ENCODE measurements at regions not wholly inside any gene's neighbourhood (a gene's known extent, or its start where the extent isn't known, plus 50 kb on each side); places are given as distances from the start of the nearest gene placed in this dataset.

DNA sequence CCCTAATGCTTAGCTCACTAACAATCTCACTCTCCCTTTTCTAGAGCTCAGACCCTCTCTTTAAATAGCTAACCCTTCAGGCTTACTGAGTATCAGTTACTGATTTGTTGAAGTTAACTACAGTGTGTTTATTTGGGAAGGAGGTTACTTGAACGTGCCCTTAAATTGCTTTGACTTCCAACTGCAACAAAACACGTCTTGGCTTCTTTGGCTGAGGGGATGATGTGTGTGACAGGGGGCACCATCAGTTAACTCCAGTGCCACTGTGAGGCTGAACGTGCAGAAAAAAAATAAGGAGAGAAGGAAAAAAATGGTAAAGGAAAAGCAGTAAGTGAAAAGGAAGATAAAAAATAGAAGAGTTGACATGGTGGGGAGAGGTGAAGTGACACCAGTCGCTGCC, 75.1 kb upstream of the NRIP1 start:
- H3K4me3 Mint-ChIP-seq = no peak overlapping the region
- no peak overlapping the region for H3K27ac Mint-ChIP-seq
- peaks cover 4% of the 10 kb centered on the region for H3K27me3 Mint-ChIP-seq (ENCODE audit: low read depth)
- no peaks in the 10 kb centered on the region for H3K9me3 Mint-ChIP-seq
- H3K4me1 Mint-ChIP-seq (ENCODE audit: low read depth) = no peaks in the 10 kb centered on the region
- no peaks in the 10 kb centered on the region for H3K36me3 Mint-ChIP-seq (ENCODE audit: low read depth)

GRCh38 chr21:15140321-15141019, 75.7 kb upstream of the NRIP1 start:
- Mint-ChIP-seq H3K4me3 (no peak overlapping the region), H3K27me3 (ENCODE audit: low read depth) (peaks cover 4% of the 10 kb centered on the region), H3K4me1 (ENCODE audit: low read depth) (no peaks in the 10 kb centered on the region), H3K36me3 (ENCODE audit: low read depth) (no peaks in the 10 kb centered on the region), H3K27ac (no peak overlapping the region), H3K9me3 (no peaks in the 10 kb centered on the region)

DNA sequence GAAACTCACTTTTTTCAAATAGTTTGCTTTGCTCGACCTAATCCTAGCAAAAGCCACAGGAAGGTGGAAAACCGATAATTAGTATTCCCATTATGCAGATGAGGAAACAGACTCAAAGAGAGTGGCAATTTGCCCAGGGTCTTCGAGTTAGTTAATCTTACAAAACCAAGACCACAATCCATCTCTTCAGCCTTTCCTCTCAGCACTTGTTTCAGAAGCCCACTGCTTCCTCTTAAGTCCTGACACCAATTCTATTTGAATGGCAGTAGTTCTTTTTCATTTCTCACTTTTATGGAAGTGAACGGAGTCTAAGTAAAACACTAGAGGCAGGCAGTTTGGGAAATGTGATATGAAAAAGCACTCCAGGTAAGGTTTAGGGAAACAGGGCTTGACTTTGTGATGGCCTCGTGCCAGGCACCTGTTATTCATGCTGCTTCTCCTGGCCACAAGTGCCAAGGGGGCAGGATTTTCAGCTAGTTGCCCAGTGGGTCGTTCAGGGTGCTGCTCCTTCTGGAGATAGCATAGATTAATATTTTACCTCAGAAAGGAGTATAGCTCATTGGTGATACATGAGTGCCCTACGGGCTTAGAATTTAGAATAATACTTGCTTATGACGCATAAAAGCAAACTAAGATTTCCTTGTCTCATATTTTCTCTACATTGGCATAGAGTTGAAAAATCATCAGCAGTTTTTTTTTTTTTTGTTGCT, 76.6 kb upstream of the NRIP1 start:
- peaks cover 4% of the 10 kb centered on the region for H3K27me3 Mint-ChIP-seq (ENCODE audit: low read depth)
- no peak overlapping the region for H3K27ac Mint-ChIP-seq
- no peaks in the 10 kb centered on the region for H3K4me1 Mint-ChIP-seq (ENCODE audit: low read depth)
- H3K9me3 Mint-ChIP-seq = no peaks in the 10 kb centered on the region
- no peaks in the 10 kb centered on the region for H3K36me3 Mint-ChIP-seq (ENCODE audit: low read depth)
- no peak overlapping the region for H3K4me3 Mint-ChIP-seq

GRCh38 chr21:15144026-15144425, 79.2 kb upstream of the NRIP1 start:
- no peak overlapping the region for H3K4me3 Mint-ChIP-seq
- no peaks in the 10 kb centered on the region for H3K36me3 Mint-ChIP-seq (ENCODE audit: low read depth)
- peaks cover 2% of the 10 kb centered on the region for H3K27me3 Mint-ChIP-seq (ENCODE audit: low read depth)
- H3K9me3 Mint-ChIP-seq = no peaks in the 10 kb centered on the region
- no peak overlapping the region for H3K27ac Mint-ChIP-seq
- no peaks in the 10 kb centered on the region for H3K4me1 Mint-ChIP-seq (ENCODE audit: low read depth)

- Mint-ChIP-seq H3K36me3 (ENCODE audit: low read depth) (no peaks in the 10 kb centered on the region), H3K27me3 (ENCODE audit: low read depth) (no peaks in the 10 kb centered on the region), H3K4me3 (no peak overlapping the region), H3K27ac (no peak overlapping the region), H3K9me3 (no peaks in the 10 kb centered on the region), H3K4me1 (ENCODE audit: low read depth) (no peaks in the 10 kb centered on the region)
Measured at GRCh38 chr21:15148437-15148836, 83.6 kb upstream of the NRIP1 start.

DNA sequence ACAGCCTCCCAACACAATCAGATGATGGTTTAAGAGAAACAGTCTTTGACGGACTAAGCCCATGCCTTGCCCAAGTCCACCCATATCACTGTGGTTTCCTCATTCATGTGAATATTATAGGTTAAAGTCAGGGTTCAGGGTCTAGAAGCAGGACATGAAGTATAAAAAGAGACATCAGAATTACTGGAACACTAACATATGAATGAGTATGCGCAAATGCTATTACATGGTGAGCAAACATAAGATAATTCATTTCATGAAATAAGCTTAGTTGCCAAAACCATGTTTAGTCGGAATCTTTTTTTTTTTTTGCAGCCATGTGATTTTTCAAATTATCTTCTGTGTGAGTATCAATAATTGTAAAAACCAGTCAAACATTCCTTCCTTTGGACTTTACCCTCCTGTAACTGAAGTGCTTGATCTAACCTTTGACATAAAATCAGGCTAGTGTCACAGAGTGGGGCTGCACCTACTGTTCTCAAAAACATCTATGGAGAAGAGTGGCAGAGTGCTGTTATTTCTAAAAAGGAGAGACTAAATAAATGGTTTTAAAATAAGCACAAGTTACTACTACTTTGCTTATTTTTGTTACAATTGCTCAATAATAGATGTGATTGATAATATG, 84.9 kb upstream of the NRIP1 start:
- H3K27ac Mint-ChIP-seq = no peak overlapping the region
- no peaks in the 10 kb centered on the region for H3K9me3 Mint-ChIP-seq
- no peak overlapping the region for H3K4me3 Mint-ChIP-seq
- H3K36me3 Mint-ChIP-seq (ENCODE audit: low read depth) = no peaks in the 10 kb centered on the region
- no peaks in the 10 kb centered on the region for H3K27me3 Mint-ChIP-seq (ENCODE audit: low read depth)
- no peaks in the 10 kb centered on the region for H3K4me1 Mint-ChIP-seq (ENCODE audit: low read depth)

DNA sequence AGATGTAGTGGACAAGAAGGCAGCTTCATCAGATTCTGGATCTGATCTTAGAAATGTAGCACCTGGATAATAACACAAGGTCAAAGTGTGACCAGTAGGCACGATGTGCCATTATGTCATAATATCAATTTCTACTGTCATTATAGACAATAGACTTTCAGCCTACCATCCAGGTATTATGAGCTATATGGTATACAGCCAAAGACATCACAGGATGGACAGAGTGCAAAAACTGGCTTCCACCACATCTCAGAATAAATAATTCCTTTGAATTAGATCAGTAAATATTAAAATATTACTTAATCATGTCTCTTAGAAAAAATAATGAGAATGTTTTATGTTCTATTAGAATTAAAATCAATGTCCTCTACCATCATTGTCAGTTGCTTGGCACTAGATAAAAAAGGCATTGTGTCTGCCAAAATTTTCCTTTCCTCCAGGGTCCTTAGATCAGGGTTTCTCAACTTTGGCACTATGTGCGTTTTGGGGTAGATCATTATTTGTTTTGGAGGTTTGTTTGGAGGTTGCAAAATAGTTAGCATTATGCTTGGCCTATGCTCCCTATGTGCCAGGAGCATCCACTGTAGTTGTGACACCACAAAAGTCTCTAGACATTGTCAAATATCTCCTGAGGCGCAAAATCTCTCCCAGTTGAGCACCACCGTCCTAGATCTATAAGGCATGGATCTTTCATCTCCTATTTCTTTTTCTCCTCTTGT, 86.7 kb upstream of the NRIP1 start:
- no peaks in the 10 kb centered on the region for H3K36me3 Mint-ChIP-seq (ENCODE audit: low read depth)
- H3K4me1 Mint-ChIP-seq (ENCODE audit: low read depth) = no peaks in the 10 kb centered on the region
- no peak overlapping the region for H3K27ac Mint-ChIP-seq
- no peak overlapping the region for H3K4me3 Mint-ChIP-seq
- no peaks in the 10 kb centered on the region for H3K9me3 Mint-ChIP-seq
- H3K27me3 Mint-ChIP-seq (ENCODE audit: low read depth) = no peaks in the 10 kb centered on the region

DNA sequence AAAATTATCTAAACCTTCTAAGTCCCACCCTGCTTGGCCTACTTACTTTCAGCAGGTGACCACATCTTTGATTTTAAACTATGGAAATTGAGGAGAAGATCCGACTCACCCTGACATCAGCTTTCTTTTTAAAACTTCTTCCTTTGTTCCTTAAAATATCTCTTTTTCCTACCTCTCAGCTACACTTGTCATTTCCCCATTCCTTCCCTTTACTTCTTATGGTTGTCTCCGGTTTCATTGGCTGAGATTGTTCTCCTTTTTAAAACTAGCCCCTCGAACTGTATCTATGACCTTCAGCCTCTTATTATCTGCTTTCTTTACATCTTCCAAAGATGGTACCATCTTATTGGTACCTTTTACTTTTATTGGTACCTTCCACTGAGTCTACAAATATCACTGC, 87.8 kb upstream of the NRIP1 start:
- Mint-ChIP-seq H3K4me1 (ENCODE audit: low read depth) (no peaks in the 10 kb centered on the region), H3K36me3 (ENCODE audit: low read depth) (no peaks in the 10 kb centered on the region), H3K27ac (no peak overlapping the region), H3K9me3 (no peaks in the 10 kb centered on the region), H3K27me3 (ENCODE audit: low read depth) (no peaks in the 10 kb centered on the region), H3K4me3 (no peak overlapping the region)

DNA sequence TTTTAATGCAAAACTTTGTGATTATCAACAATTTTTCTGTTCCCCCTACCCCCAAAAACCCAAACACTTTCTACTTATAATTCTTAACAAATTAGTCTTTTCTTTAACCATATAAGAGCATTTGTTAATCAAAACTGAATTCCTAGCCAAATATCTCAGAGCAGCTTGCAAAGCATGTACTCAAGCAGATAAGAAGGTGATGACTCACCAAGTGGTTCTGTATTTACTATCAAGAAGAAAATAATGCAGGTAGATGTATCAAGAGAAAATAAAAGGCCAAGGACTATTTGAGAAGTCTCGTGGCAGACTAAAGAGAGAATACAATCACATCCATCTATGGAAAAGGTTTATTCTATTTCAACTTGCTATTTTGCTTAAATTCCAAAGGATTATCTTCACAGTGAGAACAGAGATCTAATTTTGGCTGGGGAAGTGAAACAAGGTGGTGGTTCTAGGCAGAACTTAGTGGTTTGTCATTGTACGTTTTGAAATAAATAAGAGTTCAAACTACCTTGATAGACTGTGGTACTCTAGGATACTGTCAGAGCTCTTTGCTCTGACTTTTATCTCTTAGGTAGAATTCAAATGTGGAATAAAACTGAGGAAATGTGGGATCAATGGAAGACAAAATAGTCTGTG, 94.7 kb upstream of the NRIP1 start:
- Mint-ChIP-seq H3K27ac (no peak overlapping the region), H3K9me3 (no peaks in the 10 kb centered on the region), H3K4me1 (ENCODE audit: low read depth) (no peaks in the 10 kb centered on the region), H3K27me3 (ENCODE audit: low read depth) (no peaks in the 10 kb centered on the region), H3K36me3 (ENCODE audit: low read depth) (no peaks in the 10 kb centered on the region), H3K4me3 (no peak overlapping the region)

DNA sequence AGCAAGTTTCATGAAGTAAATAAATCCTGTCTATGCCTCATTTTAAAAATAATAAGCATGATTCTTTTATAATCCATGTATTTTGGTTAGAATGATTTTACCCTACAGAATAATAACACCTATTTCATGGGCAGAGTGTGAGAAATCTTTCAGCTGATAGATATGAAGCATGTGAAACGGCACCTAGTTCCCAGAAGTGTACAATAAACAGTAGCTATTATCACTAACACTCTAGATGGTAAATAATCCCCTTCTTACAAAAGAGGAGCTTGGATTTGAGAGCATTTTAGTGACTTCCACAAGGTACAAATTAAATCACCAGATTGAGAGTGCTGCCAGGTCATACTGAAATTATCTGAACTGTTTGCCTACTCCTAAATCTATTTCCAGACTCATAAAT, 95.3 kb upstream of the NRIP1 start:
- no peak overlapping the region for H3K4me3 Mint-ChIP-seq

GRCh38 chr21:15162921-15163320, 98.1 kb upstream of the NRIP1 start:
- no peaks in the 10 kb centered on the region for H3K27me3 Mint-ChIP-seq (ENCODE audit: low read depth)
- H3K4me1 Mint-ChIP-seq (ENCODE audit: low read depth) = no peaks in the 10 kb centered on the region
- no peaks in the 10 kb centered on the region for H3K36me3 Mint-ChIP-seq (ENCODE audit: low read depth)
- no peaks in the 10 kb centered on the region for H3K9me3 Mint-ChIP-seq
- H3K27ac Mint-ChIP-seq = no peak overlapping the region
- H3K4me3 Mint-ChIP-seq = no peak overlapping the region

More for the DNA sequence above, 95.3 kb upstream of the NRIP1 start:
- Mint-ChIP-seq H3K4me1 (ENCODE audit: low read depth) (no peaks in the 10 kb centered on the region), H3K27ac (no peak overlapping the region), H3K27me3 (ENCODE audit: low read depth) (no peaks in the 10 kb centered on the region), H3K36me3 (ENCODE audit: low read depth) (no peaks in the 10 kb centered on the region), H3K9me3 (no peaks in the 10 kb centered on the region)

DNA sequence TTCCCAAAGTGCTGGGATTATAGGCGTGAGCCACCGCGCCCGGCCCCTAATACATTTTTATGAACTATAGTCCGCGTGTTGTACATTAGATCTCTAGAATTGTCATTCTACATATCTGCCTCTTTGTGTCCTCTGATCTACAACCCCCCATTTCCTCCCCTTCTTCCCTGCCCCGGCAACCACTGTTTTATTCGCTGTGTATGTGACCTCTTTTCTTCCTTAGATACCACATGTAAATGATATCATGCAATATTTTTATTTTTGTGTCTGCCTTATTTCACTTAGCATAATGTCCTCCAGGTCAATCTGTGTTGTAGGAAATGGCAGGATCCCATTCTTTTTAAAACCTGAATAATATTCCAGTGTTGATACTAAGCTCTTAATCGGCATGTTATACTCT, 99.5 kb upstream of the NRIP1 start:
- no peak overlapping the region for H3K4me3 Mint-ChIP-seq
- no peaks in the 10 kb centered on the region for H3K36me3 Mint-ChIP-seq (ENCODE audit: low read depth)
- no peaks in the 10 kb centered on the region for H3K27me3 Mint-ChIP-seq (ENCODE audit: low read depth)
- H3K9me3 Mint-ChIP-seq = no peaks in the 10 kb centered on the region
- no peaks in the 10 kb centered on the region for H3K4me1 Mint-ChIP-seq (ENCODE audit: low read depth)
- H3K27ac Mint-ChIP-seq = no peak overlapping the region

DNA sequence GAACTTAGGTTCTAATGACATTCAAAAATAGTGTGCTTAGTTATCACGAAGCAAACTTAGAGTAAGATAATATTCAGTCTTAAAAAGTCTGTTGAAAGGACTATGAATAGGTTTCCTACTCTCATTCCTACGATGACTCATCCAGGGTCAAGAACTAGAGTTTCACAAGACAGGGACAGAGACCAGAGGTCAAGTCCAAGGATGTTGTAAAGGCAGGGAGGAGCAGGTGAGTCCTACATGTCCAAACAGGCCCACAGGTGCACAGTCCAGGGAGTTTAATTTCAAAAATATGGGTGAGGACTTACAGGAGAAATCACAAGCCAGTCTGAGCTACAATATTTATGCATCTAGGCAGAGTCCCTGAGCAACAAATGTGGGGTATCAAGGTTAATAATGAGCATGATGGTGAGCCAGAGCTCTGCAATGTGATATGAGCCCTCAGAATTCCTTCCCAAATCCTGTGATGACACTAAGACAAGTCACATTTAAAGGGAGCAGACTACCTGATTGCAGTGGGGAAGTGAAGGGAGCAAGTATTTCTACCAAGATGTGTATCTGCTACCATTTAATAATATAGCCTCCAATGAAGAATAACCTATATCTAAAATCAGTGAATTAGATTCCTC, 100.0 kb upstream of the NRIP1 start:
- Mint-ChIP-seq H3K27ac (no peak overlapping the region), H3K4me1 (ENCODE audit: low read depth) (no peaks in the 10 kb centered on the region), H3K27me3 (ENCODE audit: low read depth) (no peaks in the 10 kb centered on the region), H3K9me3 (no peaks in the 10 kb centered on the region), H3K4me3 (no peak overlapping the region), H3K36me3 (ENCODE audit: low read depth) (no peaks in the 10 kb centered on the region)

GRCh38 chr21:15170614-15171013, 105.8 kb upstream of the NRIP1 start:
- H3K27me3 Mint-ChIP-seq (ENCODE audit: low read depth) = no peaks in the 10 kb centered on the region
- no peaks in the 10 kb centered on the region for H3K9me3 Mint-ChIP-seq
- H3K27ac Mint-ChIP-seq = no peak overlapping the region
- no peaks in the 10 kb centered on the region for H3K4me1 Mint-ChIP-seq (ENCODE audit: low read depth)
- no peak overlapping the region for H3K4me3 Mint-ChIP-seq
- no peaks in the 10 kb centered on the region for H3K36me3 Mint-ChIP-seq (ENCODE audit: low read depth)

Measured in T-helper 1 cell treated with Interleukin-12 subunit alpha and Interleukin-12 subunit beta and Interleukin-4 antibody, amounts not matched to agents 30 μg/mL and 1 μg/mL, for 36 hours (primary cell).